ENCODE measurements at regions not wholly inside any gene's neighbourhood (a gene's known extent, or its start where the extent isn't known, plus 50 kb on each side); places are given as distances from the start of the nearest gene placed in this dataset.

- DNase-seq (ENCODE audit: low read depth): peak; percentile 72
Observed at GRCh38 chr1:67614511-67614934, 70.5 kb upstream of the GADD45A start.

- DNase-seq (ENCODE audit: low read depth): no peak
Observed at GRCh38 chr1:67615886-67616285, 69.1 kb upstream of the GADD45A start.

GRCh38 chr1:67616394-67616985 lies 68.5 kb upstream of the GADD45A start:
- no peak for DNase-seq (ENCODE audit: low read depth)

GRCh38 chr1:67618285-67619018 lies 66.5 kb upstream of the GADD45A start:
- peak; percentile 86 for DNase-seq (ENCODE audit: low read depth)

GRCh38 chr1:67619080-67619479 lies 65.9 kb upstream of the GADD45A start:
- no peak for DNase-seq (ENCODE audit: low read depth)

GRCh38 chr1:67623906-67624305 lies 61.1 kb upstream of the GADD45A start:
- no peak for DNase-seq (ENCODE audit: low read depth)

GRCh38 chr1:67624680-67625079 lies 60.3 kb upstream of the GADD45A start:
- no peak for DNase-seq (ENCODE audit: low read depth)

GRCh38 chr1:67626090-67626860 lies 58.7 kb upstream of the GADD45A start:
- DNase-seq (ENCODE audit: low read depth): peak; percentile 94

- no peak for DNase-seq (ENCODE audit: low read depth)
Observed at GRCh38 chr1:67626861-67627235, 58.2 kb upstream of the GADD45A start.

- DNase-seq (ENCODE audit: low read depth): no peak
Observed at GRCh38 chr1:67627336-67627735, 57.7 kb upstream of the GADD45A start.

GRCh38 chr1:67627906-67628305 lies 57.1 kb upstream of the GADD45A start:
- no peak for DNase-seq (ENCODE audit: low read depth)

GRCh38 chr1:67629370-67630075 lies 55.5 kb upstream of the GADD45A start:
- no peak for DNase-seq (ENCODE audit: low read depth)

GRCh38 chr1:67630438-67631045 lies 54.5 kb upstream of the GADD45A start:
- no peak for DNase-seq (ENCODE audit: low read depth)

GRCh38 chr1:67632356-67632755 lies 52.6 kb upstream of the GADD45A start:
- no peak for DNase-seq (ENCODE audit: low read depth)

GRCh38 chr1:67632811-67633655 lies 52.0 kb upstream of the GADD45A start:
- no peak for DNase-seq (ENCODE audit: low read depth)

GRCh38 chr1:67634396-67634935 lies 50.5 kb upstream of the GADD45A start:
- DNase-seq (ENCODE audit: low read depth): no peak

- no peak for DNase-seq (ENCODE audit: low read depth)
Observed at GRCh38 chr1:67635055-67635809, 49.8 kb upstream of the GADD45A start.
